ENCODE measurements at regions not wholly inside any gene's neighbourhood (a gene's known extent, or its start where the extent isn't known, plus 50 kb on each side); places are given as distances from the start of the nearest gene placed in this dataset.

- no peak for TF ChIP-seq CREB1 (IDR thresholded peaks at IDR 0.05)
- no peak for TF ChIP-seq BRCA1 (IDR thresholded peaks at IDR 0.05; ENCODE audit: low read depth, low read length)
- TF ChIP-seq TAF1 (IDR thresholded peaks at IDR 0.05; ENCODE audit: low read depth, low read length): no peak
- TF ChIP-seq CTCF (IDR thresholded peaks at IDR 0.05; ENCODE audit: control extremely low read depth in 1 of 3, insufficient read depth in 1 of 3, low read depth in 1 of 3, low read length in 3 of 3): no peak
- no peak for TF ChIP-seq SIRT6 (IDR thresholded peaks at IDR 0.05; ENCODE audit: low read length)
- TF ChIP-seq ATF3 (IDR thresholded peaks at IDR 0.05; ENCODE audit: insufficient read depth, low read depth, low read length): no peak
Measured at GRCh38 chr7:123057911-123058310, 62.4 kb upstream of the TAS2R16 start.

Measured in H1 (cell line).